ENCODE measurements at regions not wholly inside any gene's neighbourhood (a gene's known extent, or its start where the extent isn't known, plus 50 kb on each side); places are given as distances from the start of the nearest gene placed in this dataset.

DNA sequence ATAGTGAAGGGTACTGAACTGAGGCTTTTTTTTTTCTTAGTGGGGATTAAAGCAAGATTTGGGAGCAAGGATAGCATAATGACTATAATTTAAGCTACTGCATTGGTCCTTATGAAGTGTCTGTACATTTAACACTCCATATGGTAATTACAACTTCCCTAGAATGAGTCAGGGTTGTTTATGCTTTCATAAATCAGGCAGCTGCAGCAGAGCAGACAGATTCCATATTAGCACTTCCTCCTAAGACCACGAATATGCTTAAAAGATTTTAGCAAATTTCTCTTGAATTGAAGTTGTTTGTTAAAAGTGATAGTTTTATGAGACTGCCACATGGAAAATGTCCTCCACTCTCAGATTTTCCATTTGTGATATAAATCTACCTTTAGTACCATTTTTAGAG, 401.1 kb upstream of the SPRY2 start:
- Histone ChIP-seq H3K4me3 (ENCODE audit: insufficient read depth, low read depth, low read length) (no peak overlapping the region), H3K27me3 (ENCODE audit: control insufficient read depth, insufficient read depth, low read length) (no peaks in the 10 kb centered on the region), H3K36me3 (replicated peaks; ENCODE audit: control insufficient read depth, insufficient read depth, low read length) (no peaks in the 10 kb centered on the region)
- no peak for DNase-seq

DNA sequence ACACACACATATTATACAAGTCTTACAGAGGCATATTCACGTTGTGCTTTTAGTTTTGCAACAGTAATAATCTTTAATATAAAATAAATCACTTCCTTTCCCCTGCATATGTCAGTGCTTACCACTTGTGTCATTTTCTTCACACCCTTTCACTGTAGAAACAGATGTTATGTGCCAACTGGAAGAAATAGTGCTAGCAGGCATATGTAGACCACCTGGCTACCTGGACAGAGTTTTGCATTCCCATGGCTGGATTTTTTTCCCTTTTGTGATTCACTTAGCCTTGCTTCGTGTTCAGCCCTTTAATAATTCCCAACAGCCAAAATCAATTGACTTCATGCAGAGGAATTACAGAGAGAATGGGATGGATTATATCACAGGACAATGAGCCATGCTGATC, 399.1 kb upstream of the SPRY2 start:
- H3K27me3 ChIP-seq (ENCODE audit: control insufficient read depth, insufficient read depth, low read length) = no peaks in the 10 kb centered on the region
- no peak overlapping the region for H3K4me3 ChIP-seq (ENCODE audit: insufficient read depth, low read depth, low read length)
- DNase-seq = no peak
- H3K36me3 ChIP-seq (replicated peaks; ENCODE audit: control insufficient read depth, insufficient read depth, low read length) = no peaks in the 10 kb centered on the region

DNA sequence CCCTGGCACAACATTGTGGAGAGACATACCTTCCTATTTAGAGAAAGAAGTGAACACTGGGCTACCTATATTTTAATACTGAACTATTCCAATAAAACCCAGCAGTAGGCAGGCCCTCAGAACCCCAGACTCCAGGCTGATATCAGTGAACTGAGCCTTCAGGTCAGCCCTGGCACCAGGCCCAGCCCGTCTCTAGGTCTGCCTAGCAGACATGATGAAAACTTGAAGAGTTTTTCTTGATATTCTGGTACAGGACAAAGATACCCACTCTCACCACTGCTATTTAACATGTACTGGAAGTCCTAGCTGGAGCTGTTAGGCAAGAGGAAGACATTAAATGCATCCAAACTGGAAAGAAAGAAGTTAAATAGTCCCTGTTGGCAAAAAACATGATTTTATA, 396.6 kb upstream of the SPRY2 start:
- no peak overlapping the region for H3K4me3 ChIP-seq (ENCODE audit: insufficient read depth, low read depth, low read length)
- DNase-seq = no peak
- H3K36me3 ChIP-seq (replicated peaks; ENCODE audit: control insufficient read depth, insufficient read depth, low read length) = no peaks in the 10 kb centered on the region
- H3K27me3 ChIP-seq (ENCODE audit: control insufficient read depth, insufficient read depth, low read length) = no peaks in the 10 kb centered on the region

DNA sequence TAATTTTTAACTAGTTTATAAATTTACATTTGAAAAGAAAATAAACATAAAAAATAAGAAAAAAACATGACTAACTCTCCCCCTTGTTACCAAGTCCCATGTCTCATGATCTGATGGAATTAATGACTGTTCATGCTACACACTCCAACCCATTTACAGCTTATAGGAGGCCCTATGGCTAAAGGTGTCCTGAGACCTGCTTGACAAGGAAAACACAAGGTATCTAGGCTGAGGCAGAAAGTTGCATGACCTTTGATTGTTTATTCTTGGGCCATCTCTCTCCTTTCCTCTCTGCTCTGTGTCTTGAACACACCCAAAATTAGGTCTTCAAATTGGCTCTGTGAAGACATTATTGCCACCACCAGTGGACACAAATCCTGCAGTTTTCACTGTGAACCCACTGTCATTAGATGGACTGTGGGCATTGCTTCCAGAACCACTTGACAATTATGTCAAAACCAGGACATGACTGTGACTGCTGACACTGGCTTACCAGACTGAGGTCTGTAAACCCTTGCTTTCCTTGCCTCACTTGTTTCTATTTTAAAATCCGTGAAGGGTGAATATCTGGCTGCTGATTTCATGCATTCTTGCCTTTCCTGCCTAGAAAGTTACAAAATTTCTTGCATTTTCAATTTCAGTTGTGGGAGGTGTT, 386.5 kb upstream of the SPRY2 start:
- Histone ChIP-seq H3K4me3 (ENCODE audit: insufficient read depth, low read depth, low read length) (no peak overlapping the region), H3K36me3 (replicated peaks; ENCODE audit: control insufficient read depth, insufficient read depth, low read length) (no peaks in the 10 kb centered on the region), H3K27me3 (ENCODE audit: control insufficient read depth, insufficient read depth, low read length) (no peaks in the 10 kb centered on the region)
- no peak for DNase-seq

DNA sequence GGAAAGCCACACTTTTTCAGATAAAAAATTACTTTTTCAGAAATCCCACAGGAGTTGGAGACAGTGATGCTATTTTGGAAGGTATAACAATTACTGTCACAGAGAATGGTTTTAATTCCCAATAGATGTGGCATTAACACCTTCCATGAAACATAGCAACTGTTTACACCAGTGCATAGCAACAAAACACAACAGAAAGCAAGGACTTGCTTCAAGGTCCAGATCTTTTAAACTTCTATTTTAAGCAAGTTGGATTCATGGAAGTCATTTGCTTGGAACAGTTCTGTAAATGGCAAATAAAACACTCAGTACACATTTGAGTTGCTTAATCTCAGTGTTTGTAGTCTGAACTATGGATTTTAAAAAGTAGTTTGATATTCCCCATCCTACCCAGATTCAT, 385.9 kb upstream of the SPRY2 start:
- H3K36me3 ChIP-seq (replicated peaks; ENCODE audit: control insufficient read depth, insufficient read depth, low read length) = no peaks in the 10 kb centered on the region
- DNase-seq = no peak
- H3K27me3 ChIP-seq (ENCODE audit: control insufficient read depth, insufficient read depth, low read length) = no peaks in the 10 kb centered on the region
- no peak overlapping the region for H3K4me3 ChIP-seq (ENCODE audit: insufficient read depth, low read depth, low read length)

DNA sequence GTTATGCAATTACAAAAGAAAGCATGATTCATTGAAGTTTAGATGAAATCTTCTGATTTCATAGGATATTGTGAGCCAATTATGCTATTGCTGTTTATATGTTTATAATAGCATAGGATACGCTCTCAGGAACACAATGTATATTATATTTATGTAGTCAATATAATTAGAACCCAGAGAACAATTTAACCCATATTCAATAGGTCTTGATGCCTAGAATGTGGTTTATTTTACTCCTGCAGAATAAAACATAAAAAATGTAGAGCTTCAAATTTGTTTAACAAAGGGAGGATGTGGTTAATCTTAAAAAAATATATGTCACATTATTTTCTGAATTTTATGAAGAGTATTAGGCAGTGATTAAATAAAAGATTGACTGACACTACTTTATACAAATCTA, 380.8 kb upstream of the SPRY2 start:
- Histone ChIP-seq H3K36me3 (replicated peaks; ENCODE audit: control insufficient read depth, insufficient read depth, low read length) (no peaks in the 10 kb centered on the region), H3K27me3 (ENCODE audit: control insufficient read depth, insufficient read depth, low read length) (no peaks in the 10 kb centered on the region), H3K4me3 (ENCODE audit: insufficient read depth, low read depth, low read length) (no peak overlapping the region)
- DNase-seq = no peak

DNA sequence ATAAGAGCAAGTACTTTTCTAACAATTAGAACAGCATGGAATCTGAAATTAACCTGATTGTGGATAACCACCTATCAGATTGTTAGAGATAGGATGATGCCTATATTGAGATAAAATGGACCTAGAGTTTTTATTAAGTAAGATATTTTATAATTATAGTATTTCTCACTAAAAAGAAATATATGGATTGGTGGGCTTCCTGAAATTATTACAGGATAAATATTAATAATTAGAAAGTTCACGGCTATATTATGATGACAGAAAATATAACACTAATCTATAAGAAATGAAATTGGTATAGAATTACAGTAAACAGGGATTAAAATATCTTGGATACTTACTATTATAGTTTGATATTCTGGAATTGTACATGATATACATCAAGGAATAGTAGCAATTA, 378.0 kb upstream of the SPRY2 start:
- Histone ChIP-seq H3K27me3 (ENCODE audit: control insufficient read depth, insufficient read depth, low read length) (no peaks in the 10 kb centered on the region), H3K4me3 (ENCODE audit: insufficient read depth, low read depth, low read length) (no peak overlapping the region), H3K36me3 (replicated peaks; ENCODE audit: control insufficient read depth, insufficient read depth, low read length) (no peaks in the 10 kb centered on the region)
- DNase-seq = no peak

DNA sequence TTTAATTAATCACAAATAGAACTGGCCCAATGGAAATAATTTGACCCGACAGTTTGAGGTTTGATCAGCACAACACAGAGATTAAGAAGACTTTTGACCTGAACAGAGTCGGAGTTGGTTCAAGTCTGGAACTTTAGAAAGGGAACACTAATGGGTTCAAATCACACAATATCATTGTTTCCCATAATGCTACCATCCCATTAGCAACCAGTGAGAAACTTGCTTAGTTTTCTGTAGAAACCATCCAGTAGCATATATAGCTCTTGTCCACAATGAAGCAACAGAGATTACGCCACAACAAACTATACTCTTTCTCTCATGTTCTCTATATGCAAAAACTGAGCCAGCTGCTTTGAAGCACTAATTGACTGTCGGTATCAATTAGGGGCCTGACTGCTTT, 376.9 kb upstream of the SPRY2 start:
- no peaks in the 10 kb centered on the region for H3K27me3 ChIP-seq (ENCODE audit: control insufficient read depth, insufficient read depth, low read length)
- H3K36me3 ChIP-seq (replicated peaks; ENCODE audit: control insufficient read depth, insufficient read depth, low read length) = no peaks in the 10 kb centered on the region
- no peak overlapping the region for H3K4me3 ChIP-seq (ENCODE audit: insufficient read depth, low read depth, low read length)
- no peak for DNase-seq

DNA sequence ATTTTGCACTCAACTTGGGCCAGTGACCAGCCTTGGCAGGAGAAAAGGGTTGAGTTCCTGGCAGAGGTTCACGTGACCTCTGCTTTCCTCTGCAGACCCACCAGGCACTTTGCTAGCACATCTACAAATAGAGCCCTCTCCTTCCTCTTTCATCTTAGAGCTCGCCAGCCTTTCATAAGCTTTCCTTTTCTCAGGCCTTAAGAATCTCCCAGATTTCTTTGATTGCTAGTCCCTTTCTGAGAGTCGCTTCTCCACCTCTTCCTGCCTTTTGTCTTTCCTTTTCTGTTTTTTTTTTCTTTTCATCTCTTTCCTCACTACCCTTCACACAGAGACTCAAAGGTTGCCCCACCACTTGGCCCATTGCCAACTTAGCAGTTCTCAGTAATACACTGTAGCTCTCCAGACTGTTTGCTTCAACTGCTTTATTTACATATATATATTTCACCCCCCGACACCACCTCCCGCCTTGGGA, 375.7 kb upstream of the SPRY2 start:
- DNase-seq = no peak
- Histone ChIP-seq H3K27me3 (ENCODE audit: control insufficient read depth, insufficient read depth, low read length) (no peaks in the 10 kb centered on the region), H3K4me3 (ENCODE audit: insufficient read depth, low read depth, low read length) (no peak overlapping the region), H3K36me3 (replicated peaks; ENCODE audit: control insufficient read depth, insufficient read depth, low read length) (no peaks in the 10 kb centered on the region)

DNA sequence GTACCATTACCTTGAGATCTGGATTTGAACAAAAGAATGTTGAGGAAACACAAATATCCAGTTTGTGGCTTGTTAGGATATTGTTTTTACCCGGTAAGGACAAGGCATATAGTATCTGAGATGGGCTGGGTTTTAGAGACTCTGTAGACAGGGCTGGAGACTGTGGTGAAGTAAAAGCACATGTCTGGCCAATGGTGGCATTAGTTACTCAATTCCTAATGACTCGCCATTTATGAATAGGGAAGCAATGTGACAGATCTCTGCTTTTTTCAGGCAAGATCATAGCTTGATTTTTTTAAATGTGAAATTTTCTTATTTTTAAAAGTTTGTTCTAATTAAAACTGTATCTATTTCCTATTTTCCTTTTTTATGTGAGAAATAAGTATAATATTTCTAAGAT, 371.1 kb upstream of the SPRY2 start:
- DNase-seq = no peak
- Histone ChIP-seq H3K27me3 (ENCODE audit: control insufficient read depth, insufficient read depth, low read length) (no peaks in the 10 kb centered on the region), H3K4me3 (ENCODE audit: insufficient read depth, low read depth, low read length) (no peak overlapping the region), H3K36me3 (replicated peaks; ENCODE audit: control insufficient read depth, insufficient read depth, low read length) (no peaks in the 10 kb centered on the region)

DNA sequence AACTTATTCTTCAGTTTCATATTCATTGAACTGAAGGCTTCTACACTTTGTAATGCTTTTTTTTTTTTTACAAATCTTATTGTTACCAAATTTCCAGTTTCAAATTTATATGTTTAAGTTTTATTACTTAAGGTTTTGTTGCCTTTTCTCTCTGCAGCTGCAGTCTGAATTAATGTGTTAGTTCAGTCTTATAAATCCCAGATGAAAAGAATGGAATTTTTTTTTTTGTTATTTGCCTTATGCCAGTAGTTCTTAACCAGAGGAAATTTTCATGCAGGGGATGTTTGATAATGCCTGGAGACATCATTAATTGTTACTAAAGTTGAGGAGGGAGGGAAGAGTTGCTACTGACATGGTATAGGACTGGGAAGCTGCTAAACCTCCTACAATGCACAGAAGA, 367.9 kb upstream of the SPRY2 start:
- H3K27me3 ChIP-seq (ENCODE audit: control insufficient read depth, insufficient read depth, low read length) = no peaks in the 10 kb centered on the region

DNA sequence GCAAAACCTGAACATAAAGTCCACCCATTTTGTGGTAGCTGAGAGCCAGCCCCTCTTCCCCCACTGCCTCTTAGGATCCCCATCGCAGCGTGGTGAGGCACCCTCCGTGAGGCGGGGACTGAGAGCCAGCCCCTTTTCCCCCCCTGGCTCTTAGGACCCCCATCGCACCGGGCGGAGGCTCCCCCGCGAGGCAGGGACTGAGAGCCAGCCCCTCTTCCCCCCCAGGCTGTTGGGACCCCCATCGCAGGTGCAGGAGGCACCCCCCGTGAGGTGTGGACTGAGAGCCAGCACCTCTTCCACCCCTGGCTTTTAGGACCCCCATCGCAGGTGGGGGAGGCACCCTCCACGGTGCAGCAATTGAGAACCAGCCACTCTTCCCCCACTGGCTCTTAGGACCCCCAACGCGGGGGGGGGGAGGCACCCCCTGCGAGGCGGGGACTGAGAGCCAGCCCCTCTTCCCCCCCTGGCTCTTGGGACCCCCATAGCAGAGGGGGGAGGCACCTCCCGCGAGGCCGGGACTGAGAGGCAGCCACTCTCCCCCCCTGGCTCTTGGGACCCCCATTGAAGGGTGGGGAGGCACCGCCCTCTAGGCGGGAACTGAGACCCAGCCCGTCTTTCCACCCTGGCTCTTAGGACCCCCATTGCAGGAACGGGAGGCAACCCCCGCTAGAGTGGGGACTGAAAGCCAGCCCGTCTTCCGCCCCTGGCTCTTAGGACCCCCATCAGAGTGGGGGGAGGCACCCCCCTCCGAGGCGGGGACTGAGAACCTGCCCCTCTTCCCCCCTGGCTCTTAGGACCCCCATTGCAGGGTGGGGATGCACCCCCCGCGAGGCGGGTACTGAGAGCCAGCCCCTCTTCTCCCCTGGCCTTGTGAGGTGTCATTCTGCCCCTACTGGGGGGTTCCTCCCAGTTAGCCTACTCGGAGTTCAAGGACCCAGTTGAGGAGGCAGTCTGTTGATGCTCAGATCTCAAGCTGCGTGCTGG, 366.4 kb upstream of the SPRY2 start:
- no peak for DNase-seq
- no peaks in the 10 kb centered on the region for H3K36me3 ChIP-seq (replicated peaks; ENCODE audit: control insufficient read depth, insufficient read depth, low read length)
- H3K4me3 ChIP-seq (ENCODE audit: insufficient read depth, low read depth, low read length) = no peak overlapping the region
- no peaks in the 10 kb centered on the region for H3K27me3 ChIP-seq (ENCODE audit: control insufficient read depth, insufficient read depth, low read length)

More for the DNA sequence above, 367.9 kb upstream of the SPRY2 start:
- no peak for DNase-seq
- Histone ChIP-seq H3K4me3 (ENCODE audit: insufficient read depth, low read depth, low read length) (no peak overlapping the region), H3K36me3 (replicated peaks; ENCODE audit: control insufficient read depth, insufficient read depth, low read length) (no peaks in the 10 kb centered on the region)

DNA sequence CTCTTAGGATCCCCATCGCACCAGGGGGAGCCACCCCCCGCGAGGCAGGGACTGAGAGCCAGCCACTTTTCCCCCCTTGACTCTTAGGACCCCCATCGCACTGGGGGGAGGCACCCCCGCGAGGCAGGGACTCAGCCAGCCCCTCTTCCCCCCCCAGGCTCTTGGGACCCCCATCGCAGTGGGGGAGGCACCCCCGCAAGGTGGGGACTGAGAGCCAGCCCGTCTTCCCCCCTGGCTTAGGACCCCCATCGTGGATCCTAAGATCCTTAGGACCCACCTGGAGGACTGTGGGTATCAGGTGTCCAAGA, 365.2 kb upstream of the SPRY2 start:
- no peak overlapping the region for H3K4me3 ChIP-seq (ENCODE audit: insufficient read depth, low read depth, low read length)
- DNase-seq = no peak
- no peaks in the 10 kb centered on the region for H3K36me3 ChIP-seq (replicated peaks; ENCODE audit: control insufficient read depth, insufficient read depth, low read length)
- H3K27me3 ChIP-seq (ENCODE audit: control insufficient read depth, insufficient read depth, low read length) = no peaks in the 10 kb centered on the region

DNA sequence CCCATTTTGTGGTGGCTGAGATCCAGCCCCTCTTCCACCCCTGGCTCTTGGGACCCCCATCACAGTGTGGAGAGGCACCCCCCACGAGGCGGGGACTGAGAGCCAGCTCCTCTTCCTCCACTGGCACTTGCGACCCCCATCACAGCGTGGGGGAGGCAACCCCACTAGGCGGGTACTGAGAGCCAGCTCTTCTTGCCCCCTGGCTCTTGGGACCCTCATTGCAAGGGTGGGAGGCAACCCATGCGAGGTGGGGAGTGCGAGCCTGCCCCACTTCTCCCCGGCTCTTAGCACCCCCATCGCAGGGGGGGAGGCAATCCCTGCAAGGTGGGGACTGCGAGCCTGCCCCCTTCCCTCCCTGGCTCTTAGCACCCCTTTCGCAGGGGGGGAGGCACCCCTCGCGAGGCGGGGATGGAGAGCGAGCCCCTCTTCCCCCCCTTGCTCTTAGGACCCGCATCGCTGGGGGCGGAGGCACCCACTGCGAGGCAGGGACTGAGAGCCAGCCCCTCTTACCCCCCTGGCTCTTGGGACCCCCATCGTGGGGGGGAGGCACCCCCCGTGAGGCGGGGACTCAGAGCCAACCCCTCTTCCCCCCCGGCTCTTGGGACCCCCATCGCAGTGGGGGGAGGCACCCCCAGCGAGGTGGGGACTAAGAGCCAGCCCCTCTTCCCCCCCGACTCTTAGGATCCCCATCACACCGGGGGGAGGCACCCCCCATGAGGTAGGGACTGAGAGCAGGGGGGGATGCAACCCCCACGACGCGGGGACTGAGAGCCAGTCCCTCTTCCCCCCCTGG, 364.6 kb upstream of the SPRY2 start:
- no peak overlapping the region for H3K4me3 ChIP-seq (ENCODE audit: insufficient read depth, low read depth, low read length)
- H3K27me3 ChIP-seq (ENCODE audit: control insufficient read depth, insufficient read depth, low read length) = no peaks in the 10 kb centered on the region
- no peak for DNase-seq
- H3K36me3 ChIP-seq (replicated peaks; ENCODE audit: control insufficient read depth, insufficient read depth, low read length) = no peaks in the 10 kb centered on the region

DNA sequence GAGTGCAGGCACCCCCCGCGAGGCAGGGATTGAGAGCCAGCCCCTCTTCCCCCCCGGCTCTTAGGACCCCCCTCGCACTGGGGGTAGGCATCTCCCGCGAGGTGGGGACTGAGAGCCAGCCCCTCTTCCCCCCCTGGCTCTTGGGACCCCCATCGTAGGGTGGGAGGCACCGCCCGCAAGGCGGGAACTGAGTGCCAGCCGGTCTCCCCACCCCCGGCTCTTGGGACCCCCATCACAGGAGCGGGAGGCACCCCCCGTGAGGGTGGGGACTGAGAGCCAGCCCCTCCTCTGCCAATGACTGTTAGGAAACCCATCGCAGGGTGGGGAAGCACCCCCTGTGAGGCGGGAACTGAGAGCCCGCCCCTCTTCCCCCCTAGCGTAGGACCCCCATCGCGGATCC, 363.4 kb upstream of the SPRY2 start:
- no peak for DNase-seq
- no peak overlapping the region for H3K4me3 ChIP-seq (ENCODE audit: insufficient read depth, low read depth, low read length)
- H3K27me3 ChIP-seq (ENCODE audit: control insufficient read depth, insufficient read depth, low read length) = no peaks in the 10 kb centered on the region
- H3K36me3 ChIP-seq (replicated peaks; ENCODE audit: control insufficient read depth, insufficient read depth, low read length) = no peaks in the 10 kb centered on the region

All from H7 (cell line).